Epithelial cell of proximal tubule (primary cell): ENCODE measurements at regions not wholly inside any gene's neighbourhood (a gene's known extent, or its start where the extent isn't known, plus 50 kb on each side); places are given as distances from the start of the nearest gene placed in this dataset.
"Not testable (repeated sequence)": the region's sequence is repeated elsewhere in the genome, so short reads cannot be mapped to it uniquely, and the experiment has no call there.

Experiments used
- DNase-seq: peaks from one replicate; pipeline ENCODE4 v3.0.0-alpha.2; 2011; ENCODE audit warnings: low read depth
- H3K4me3 ChIP-seq: 2 replicates; pipeline ENCODE4 v1.5.1; 2011; ENCODE audit warnings: low read depth, mild to moderate bottlenecking, low read length
- CTCF ChIP-seq: conservative IDR thresholded peaks from 2 replicates; pipeline ENCODE4 v1.5.1; 2012; ENCODE audit warnings: low read depth, mild to moderate bottlenecking, low read length

DNA sequence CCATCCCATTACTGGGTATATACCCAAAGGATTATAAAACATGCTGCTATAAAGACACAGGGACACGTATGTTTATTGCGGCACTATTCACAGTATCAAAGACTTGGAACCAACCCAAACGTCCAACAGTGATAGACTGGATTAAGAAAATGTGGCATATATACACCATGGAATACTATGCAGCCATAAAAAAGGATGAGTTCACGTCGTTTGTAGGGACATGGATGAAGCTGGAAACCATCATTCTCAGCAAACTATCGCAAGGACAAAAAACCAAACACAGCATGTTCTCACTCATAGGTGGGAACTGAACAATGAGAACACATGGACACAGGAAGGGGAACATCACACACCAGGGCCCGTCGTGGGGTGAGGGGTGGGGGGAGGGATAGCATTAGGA is 106.1 kb downstream of the CHD1L start:
- not testable (repeated sequence) for H3K4me3 ChIP-seq, DNase-seq

DNA sequence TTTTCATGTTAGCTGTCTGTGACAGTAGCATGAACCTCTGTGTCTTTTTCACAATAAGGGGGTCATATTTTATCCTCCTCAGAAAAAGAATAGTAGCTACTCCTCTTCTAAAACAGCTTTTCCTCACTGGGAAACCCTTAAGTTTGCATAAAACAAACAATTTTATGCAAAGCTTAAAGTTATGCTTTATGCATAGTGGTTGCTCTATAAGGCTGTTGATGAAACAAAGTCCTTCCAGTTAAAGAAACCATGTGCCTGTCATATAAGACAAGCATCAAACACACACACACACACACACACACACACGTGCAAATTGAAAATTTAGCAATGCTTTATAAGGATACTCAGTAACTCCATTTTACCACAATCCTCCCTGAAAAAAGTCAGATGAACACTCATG is 107.0 kb downstream of the CHD1L start:
- TF ChIP-seq CTCF = no peak
- no peak for DNase-seq
- no peak overlapping the region for H3K4me3 ChIP-seq

DNA sequence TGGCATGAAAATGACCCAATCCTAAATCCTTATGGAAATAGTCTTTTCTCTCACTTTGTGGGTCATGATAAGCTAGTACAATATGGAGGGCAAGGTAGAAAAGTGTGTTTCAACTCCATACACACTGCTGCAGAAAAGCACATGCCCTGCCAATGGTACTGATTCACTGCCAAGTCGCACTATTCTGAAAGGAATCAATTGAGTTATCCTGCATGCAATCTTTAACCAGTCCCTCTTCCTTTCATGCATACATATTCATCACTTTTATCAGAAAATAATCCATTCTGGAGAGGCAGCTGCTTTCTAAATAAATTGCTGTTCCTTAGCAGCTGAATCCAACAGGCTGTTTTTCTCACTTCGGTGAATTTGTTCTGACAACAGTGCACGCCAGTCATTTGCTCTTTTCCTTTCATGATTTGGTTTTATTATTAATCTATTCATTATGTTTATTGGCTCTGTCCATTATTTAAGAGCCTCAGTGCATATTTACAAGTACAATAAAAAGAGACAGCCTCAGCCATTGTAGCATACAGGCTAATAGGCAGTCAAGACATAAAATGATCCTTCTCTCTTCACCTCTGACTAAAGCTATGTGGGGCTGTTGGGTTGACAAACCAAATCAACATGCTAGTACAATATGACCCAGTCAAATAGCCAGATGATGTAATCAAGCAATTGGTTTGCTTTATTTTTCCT is 108.8 kb downstream of the CHD1L start:
- TF ChIP-seq CTCF = no peak
- H3K4me3 ChIP-seq = no peak overlapping the region
- no peak for DNase-seq

DNA sequence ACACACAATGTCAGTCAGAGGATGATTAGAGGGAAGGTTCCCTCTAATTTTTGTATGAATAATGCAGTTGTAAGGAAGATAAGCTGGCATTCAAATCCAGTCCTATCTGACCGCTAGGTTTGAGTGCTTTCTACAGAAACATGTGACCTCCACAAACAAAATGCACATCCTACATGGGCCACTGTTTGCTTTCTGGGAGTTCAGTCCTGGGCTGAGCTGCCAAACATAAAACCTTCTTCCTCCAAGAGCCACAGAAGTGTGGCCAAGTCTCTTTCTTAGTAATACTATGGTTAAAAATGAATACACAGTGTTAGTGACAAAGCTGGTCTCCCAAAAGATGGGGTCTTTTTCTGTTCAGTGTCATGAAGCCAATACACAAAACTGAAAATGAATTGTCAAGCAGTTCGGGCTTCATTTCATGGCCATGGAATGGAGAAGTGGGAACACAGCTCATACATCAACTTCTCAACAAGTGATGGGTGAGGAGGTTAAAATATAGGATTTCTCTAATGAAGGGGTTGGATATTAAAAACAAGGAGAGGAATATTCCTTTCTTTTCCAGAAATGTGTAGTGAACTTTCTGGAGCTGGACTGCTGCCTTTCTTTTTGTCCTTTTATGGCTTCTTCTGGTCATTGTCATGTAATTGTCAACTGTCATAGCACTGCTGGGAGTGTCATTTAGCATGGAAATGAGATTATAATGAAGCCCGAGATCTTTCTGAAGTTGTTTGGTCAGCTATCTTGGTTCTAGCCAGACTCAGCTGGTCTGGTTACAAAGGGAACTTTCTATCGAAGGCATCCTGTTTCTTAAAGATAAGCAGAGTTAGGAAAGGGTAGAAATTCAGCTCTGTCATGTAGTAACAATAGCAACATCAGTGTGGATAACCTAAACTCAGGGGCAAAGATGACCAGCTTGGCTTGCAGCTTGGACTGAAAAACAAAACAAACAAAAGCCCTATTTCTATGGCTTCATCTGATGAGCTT is 135.1 kb downstream of the CHD1L start:
- no peak for DNase-seq
- TF ChIP-seq CTCF = no peak
- no peak overlapping the region for H3K4me3 ChIP-seq

GRCh38 chr1:147379889-147380288 is 137.4 kb downstream of the CHD1L start:
- H3K4me3 ChIP-seq = no peak overlapping the region
- TF ChIP-seq CTCF = no peak
- DNase-seq = no peak

- no peak overlapping the region for H3K4me3 ChIP-seq
- no peak for TF ChIP-seq CTCF
- DNase-seq = no peak
These were observed 142.3 kb downstream of the CHD1L start for GRCh38 chr1:147384804-147385203.

DNA sequence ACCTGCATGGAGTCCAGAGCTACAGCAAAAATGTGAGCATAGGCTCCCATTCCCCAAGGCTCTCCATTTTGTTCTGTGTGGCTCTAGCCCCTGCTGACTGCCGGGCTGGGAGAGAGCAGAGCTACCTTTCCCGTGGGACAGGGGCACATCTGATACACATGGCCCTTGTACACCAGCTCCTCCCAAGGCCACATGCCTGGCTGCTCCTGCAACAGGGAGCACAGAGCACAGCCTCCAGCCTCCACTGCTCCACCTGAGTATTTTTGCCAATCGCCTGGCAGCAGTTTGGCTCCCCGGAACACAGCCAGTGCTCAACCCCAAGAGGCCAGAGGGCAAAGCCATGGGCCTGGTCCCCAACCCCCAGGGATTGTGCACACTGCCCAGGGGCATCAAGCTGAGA is 146.5 kb downstream of the CHD1L start:
- no peak for TF ChIP-seq CTCF
- no peak overlapping the region for H3K4me3 ChIP-seq
- no peak for DNase-seq
